ENCODE measurements at regions not wholly inside any gene's neighbourhood (a gene's known extent, or its start where the extent isn't known, plus 50 kb on each side); places are given as distances from the start of the nearest gene placed in this dataset.

DNA sequence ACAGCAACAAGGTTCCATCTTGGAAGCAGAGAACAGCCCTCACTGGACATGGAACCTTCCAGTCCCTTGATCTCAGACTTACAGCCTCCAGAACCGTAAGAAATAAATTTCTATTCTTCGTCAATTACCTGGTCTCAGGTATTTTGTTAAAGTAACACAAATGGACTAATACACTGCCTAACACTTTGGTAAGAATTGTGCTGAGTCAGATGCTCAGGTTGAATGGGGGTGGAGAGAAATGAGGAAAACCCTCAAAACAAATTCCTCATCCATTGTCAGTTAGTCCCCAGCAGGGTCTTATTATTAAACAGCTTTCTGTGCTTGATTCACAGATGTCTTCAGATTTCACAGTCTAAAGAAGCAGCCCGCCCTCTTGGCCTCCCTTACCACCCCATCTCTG, 306.2 kb upstream of the SLCO3A1 start:
- CTCF ChIA-PET, result interaction anchor here (1.0 kb wide), 1 partner anchor 10 kb away, joined by 5 read pairs; no protein-coding TSS in a partner anchor
- Histone ChIP-seq H3K27me3 (ENCODE audit: insufficient read depth) (no peaks in the 10 kb centered on the region), H2AFZ (ENCODE audit: low read depth) (no peak overlapping the region), H3F3A (replicated peaks; ENCODE audit: insufficient read depth) (no peaks in the 10 kb centered on the region), H3K4me1 (ENCODE audit: control insufficient read depth in 1 of 2, insufficient read depth in 2 of 2, low read depth in 1 of 2, low read length in 1 of 2) (no peaks in the 10 kb centered on the region; a peak in 1 of 4 replicates), H3K36me3 (replicated peaks in 1 of 2; ENCODE audit: control insufficient read depth in 1 of 2, insufficient read depth in 2 of 2, low read length in 1 of 2) (no peaks in the 10 kb centered on the region), H4K20me1 (ENCODE audit: insufficient read depth) (no peaks in the 10 kb centered on the region), H3K79me2 (ENCODE audit: insufficient read depth) (no peaks in the 10 kb centered on the region), H3K9me3 (no peaks in the 10 kb centered on the region), H3K9ac (no peak overlapping the region), H3K9me2 (no peaks in the 10 kb centered on the region), H3K27ac (ENCODE audit: low read depth in 2 of 2, low read length in 1 of 2) (no peak overlapping the region), H3K4me3 (ENCODE audit: low read depth in 2 of 2, low read length in 1 of 2) (no peak overlapping the region), H3K4me2 (no peak overlapping the region)
- POLR2A ChIA-PET, result no interaction called here
- no peak for DNase-seq
- WGBS (ENCODE audit: low lambda C conversion rate), result 87% methylated on average over 3 of the region's 3 CpGs
- no peak for TF ChIP-seq NFIC (IDR thresholded peaks at IDR 0.05; ENCODE audit: borderline replicate concordance)
- TF ChIP-seq ELF1 (IDR thresholded peaks at IDR 0.05), result no peak
- TF ChIP-seq RAD21 (IDR thresholded peaks at IDR 0.05; ENCODE audit: low read length), result no peak
- TF ChIP-seq GABPA (IDR thresholded peaks at IDR 0.05; ENCODE audit: low read depth), result no peak
- TF ChIP-seq FOXM1 (IDR thresholded peaks at IDR 0.05; ENCODE audit: low read depth), result no peak
- TF ChIP-seq, protein P1, sequence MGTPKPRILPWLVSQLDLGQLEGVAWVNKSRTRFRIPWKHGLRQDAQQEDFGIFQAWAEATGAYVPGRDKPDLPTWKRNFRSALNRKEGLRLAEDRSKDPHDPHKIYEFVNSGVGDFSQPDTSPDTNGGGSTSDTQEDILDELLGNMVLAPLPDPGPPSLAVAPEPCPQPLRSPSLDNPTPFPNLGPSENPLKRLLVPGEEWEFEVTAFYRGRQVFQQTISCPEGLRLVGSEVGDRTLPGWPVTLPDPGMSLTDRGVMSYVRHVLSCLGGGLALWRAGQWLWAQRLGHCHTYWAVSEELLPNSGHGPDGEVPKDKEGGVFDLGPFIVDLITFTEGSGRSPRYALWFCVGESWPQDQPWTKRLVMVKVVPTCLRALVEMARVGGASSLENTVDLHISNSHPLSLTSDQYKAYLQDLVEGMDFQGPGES (IDR thresholded peaks at IDR 0.05; ENCODE audit: low read depth, low read length), result no peak
- no peak for TF ChIP-seq MXI1 (IDR thresholded peaks at IDR 0.05; ENCODE audit: low read depth, low read length)
- TF ChIP-seq, protein P2, sequence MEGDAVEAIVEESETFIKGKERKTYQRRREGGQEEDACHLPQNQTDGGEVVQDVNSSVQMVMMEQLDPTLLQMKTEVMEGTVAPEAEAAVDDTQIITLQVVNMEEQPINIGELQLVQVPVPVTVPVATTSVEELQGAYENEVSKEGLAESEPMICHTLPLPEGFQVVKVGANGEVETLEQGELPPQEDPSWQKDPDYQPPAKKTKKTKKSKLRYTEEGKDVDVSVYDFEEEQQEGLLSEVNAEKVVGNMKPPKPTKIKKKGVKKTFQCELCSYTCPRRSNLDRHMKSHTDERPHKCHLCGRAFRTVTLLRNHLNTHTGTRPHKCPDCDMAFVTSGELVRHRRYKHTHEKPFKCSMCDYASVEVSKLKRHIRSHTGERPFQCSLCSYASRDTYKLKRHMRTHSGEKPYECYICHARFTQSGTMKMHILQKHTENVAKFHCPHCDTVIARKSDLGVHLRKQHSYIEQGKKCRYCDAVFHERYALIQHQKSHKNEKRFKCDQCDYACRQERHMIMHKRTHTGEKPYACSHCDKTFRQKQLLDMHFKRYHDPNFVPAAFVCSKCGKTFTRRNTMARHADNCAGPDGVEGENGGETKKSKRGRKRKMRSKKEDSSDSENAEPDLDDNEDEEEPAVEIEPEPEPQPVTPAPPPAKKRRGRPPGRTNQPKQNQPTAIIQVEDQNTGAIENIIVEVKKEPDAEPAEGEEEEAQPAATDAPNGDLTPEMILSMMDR (IDR thresholded peaks at IDR 0.05), result no peak

GRCh38 chr15:91548549-91548948, 305.0 kb upstream of the SLCO3A1 start:
- DNase-seq, result no peak
- Histone ChIP-seq H3K9me3 (no peaks in the 10 kb centered on the region), H3K9ac (no peak overlapping the region), H3K9me2 (no peaks in the 10 kb centered on the region), H3F3A (replicated peaks; ENCODE audit: insufficient read depth) (no peaks in the 10 kb centered on the region), H3K27ac (ENCODE audit: low read depth in 2 of 2, low read length in 1 of 2) (no peak overlapping the region), H3K36me3 (replicated peaks in 1 of 2; ENCODE audit: control insufficient read depth in 1 of 2, insufficient read depth in 2 of 2, low read length in 1 of 2) (no peaks in the 10 kb centered on the region), H3K4me3 (ENCODE audit: low read depth in 2 of 2, low read length in 1 of 2) (no peak overlapping the region), H3K4me1 (ENCODE audit: control insufficient read depth in 1 of 2, insufficient read depth in 2 of 2, low read depth in 1 of 2, low read length in 1 of 2) (peaks cover 0 to 8% of the 10 kb centered on the region in 2 experiments; a peak in 1 of 4 replicates), H4K20me1 (ENCODE audit: insufficient read depth) (no peaks in the 10 kb centered on the region), H3K79me2 (ENCODE audit: insufficient read depth) (no peaks in the 10 kb centered on the region), H2AFZ (ENCODE audit: low read depth) (no peak overlapping the region), H3K4me2 (no peak overlapping the region), H3K27me3 (ENCODE audit: insufficient read depth) (no peaks in the 10 kb centered on the region)
- 60% methylated on average over 4 of the region's 4 CpGs for WGBS (ENCODE audit: low lambda C conversion rate)
- TF ChIP-seq EZH2phosphoT487 (IDR thresholded peaks at IDR 0.05; ENCODE audit: borderline replicate concordance, low read depth) (no peak), GATA2 (CRISPR knock-in tag; IDR thresholded peaks at IDR 0.05) (no peak), MEF2A (IDR thresholded peaks at IDR 0.05; ENCODE audit: borderline replicate concordance, low read depth) (no peak)
- TF ChIP-seq, protein P1 (IDR thresholded peaks at IDR 0.05; ENCODE audit: low read depth, low read length), result no peak
- ChIA-PET POLR2A (no interaction called here), CTCF (interaction anchor here (1.1 kb wide), 1 partner anchor 158 kb away, joined by 3 read pairs; no protein-coding TSS in a partner anchor)
